Type B pancreatic cell (in vitro differentiated cells): ENCODE measurements at regions not wholly inside any gene's neighbourhood (a gene's known extent, or its start where the extent isn't known, plus 50 kb on each side); places are given as distances from the start of the nearest gene placed in this dataset.

Source experiments
- DNase-seq: peaks from one replicate; pipeline ENCODE4 v3.0.0; 2021; ENCODE audit warnings: mixed read lengths; ENCODE audit not compliant: unreplicated experiment; ENCODE audit errors: extremely low spot score
- H3K27ac Mint-ChIP-seq: 2 replicates; pipeline ENCODE4 v1.8.0; 2021; ENCODE audit warnings: mild to moderate bottlenecking, mixed read lengths
- H3K27me3 Mint-ChIP-seq: 2 replicates; pipeline ENCODE4 v1.8.0; 2021; ENCODE audit warnings: mixed read lengths
- H3K36me3 Mint-ChIP-seq: 2 replicates; pipeline ENCODE4 v1.8.0; 2021; ENCODE audit warnings: mixed read lengths
- H3K4me1 Mint-ChIP-seq: one replicate; pipeline ENCODE4 v1.8.0; 2021; ENCODE audit warnings: mixed read lengths; ENCODE audit not compliant: unreplicated experiment
- H3K4me3 Mint-ChIP-seq: 2 replicates; pipeline ENCODE4 v1.8.0; 2021; ENCODE audit warnings: mild to moderate bottlenecking, mixed read lengths
- H3K9me3 Mint-ChIP-seq: 2 replicates; pipeline ENCODE4 v1.8.0; 2021; ENCODE audit warnings: mixed read lengths
- TF ChIP-seq, protein P1 (sequence below): fragments of 200-600 bp; sonication (generic); conservative IDR thresholded peaks from 2 replicates; pipeline ENCODE4 v1.5.0; 2021; ENCODE audit warnings: antibody characterized with exemption, mild to moderate bottlenecking

- H3K27ac Mint-ChIP-seq = no peak overlapping the region
- peaks cover 11% of the 10 kb centered on the region for H3K9me3 Mint-ChIP-seq
- TF ChIP-seq, protein P1, sequence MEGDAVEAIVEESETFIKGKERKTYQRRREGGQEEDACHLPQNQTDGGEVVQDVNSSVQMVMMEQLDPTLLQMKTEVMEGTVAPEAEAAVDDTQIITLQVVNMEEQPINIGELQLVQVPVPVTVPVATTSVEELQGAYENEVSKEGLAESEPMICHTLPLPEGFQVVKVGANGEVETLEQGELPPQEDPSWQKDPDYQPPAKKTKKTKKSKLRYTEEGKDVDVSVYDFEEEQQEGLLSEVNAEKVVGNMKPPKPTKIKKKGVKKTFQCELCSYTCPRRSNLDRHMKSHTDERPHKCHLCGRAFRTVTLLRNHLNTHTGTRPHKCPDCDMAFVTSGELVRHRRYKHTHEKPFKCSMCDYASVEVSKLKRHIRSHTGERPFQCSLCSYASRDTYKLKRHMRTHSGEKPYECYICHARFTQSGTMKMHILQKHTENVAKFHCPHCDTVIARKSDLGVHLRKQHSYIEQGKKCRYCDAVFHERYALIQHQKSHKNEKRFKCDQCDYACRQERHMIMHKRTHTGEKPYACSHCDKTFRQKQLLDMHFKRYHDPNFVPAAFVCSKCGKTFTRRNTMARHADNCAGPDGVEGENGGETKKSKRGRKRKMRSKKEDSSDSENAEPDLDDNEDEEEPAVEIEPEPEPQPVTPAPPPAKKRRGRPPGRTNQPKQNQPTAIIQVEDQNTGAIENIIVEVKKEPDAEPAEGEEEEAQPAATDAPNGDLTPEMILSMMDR = no peak
- no peak for DNase-seq
- H3K4me1 Mint-ChIP-seq = peaks cover 18% of the 10 kb centered on the region
- peaks cover 8% of the 10 kb centered on the region for H3K27me3 Mint-ChIP-seq
- no peaks in the 10 kb centered on the region for H3K36me3 Mint-ChIP-seq
- no peak overlapping the region for H3K4me3 Mint-ChIP-seq
Observed at GRCh38 chr10:131778385-131778784, 122.4 kb upstream of the PPP2R2D start.

GRCh38 chr10:131778842-131779241 lies 122.0 kb upstream of the PPP2R2D start:
- Mint-ChIP-seq H3K4me3 (no peak overlapping the region), H3K36me3 (no peaks in the 10 kb centered on the region), H3K4me1 (peaks cover 13% of the 10 kb centered on the region), H3K27ac (no peak overlapping the region), H3K9me3 (peaks cover 11% of the 10 kb centered on the region), H3K27me3 (peaks cover 5% of the 10 kb centered on the region)
- DNase-seq = no peak
- TF ChIP-seq, protein P1 = no peak

DNA sequence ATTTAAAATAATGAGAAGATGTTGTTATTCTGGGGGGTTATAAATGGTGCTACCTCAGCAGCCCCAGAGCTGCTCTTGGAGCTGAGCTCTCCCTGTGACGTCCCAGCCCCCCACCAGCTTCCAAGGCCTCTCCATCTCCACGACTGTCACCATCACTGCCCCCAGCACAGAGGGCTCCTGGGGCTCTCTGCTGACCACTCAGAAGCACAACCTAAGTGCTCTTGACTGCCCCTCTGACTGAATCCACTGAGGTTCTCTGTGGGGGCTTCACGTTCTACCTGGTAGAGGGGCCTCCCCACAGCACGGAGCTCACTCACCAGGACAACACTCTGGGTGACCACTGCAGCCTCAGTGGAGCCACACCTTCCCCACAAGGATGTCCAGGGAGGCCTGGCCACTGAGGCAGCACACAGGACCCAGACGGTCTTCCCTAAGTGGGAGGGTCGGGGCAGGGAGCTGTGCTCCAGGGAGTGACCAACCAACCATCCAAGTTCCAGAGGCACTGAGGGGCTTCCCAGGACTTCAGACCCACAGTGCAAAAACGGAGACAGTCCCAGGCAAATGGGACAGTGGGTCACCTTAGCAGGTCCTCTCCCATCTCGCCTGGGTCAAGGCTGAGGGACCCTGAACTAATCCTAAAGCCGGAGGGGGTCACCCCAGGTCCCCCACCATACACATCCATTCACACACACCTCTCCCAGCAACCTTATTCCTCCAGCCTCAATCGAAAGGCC lies 121.0 kb upstream of the PPP2R2D start:
- no peak for DNase-seq
- TF ChIP-seq, protein P1 = no peak
- Mint-ChIP-seq H3K36me3 (no peaks in the 10 kb centered on the region), H3K27me3 (peaks cover 3% of the 10 kb centered on the region), H3K9me3 (peaks cover 11% of the 10 kb centered on the region), H3K4me3 (no peak overlapping the region), H3K27ac (no peak overlapping the region), H3K4me1 (peaks cover 5% of the 10 kb centered on the region)

- no peaks in the 10 kb centered on the region for H3K36me3 Mint-ChIP-seq
- H3K4me1 Mint-ChIP-seq = no peaks in the 10 kb centered on the region
- TF ChIP-seq, protein P1 = no peak
- no peak overlapping the region for H3K4me3 Mint-ChIP-seq
- peaks cover 11% of the 10 kb centered on the region for H3K9me3 Mint-ChIP-seq
- peaks cover 6% of the 10 kb centered on the region for H3K27me3 Mint-ChIP-seq
- no peak overlapping the region for H3K27ac Mint-ChIP-seq
- DNase-seq = no peak
Observed at GRCh38 chr10:131781076-131781475, 119.7 kb upstream of the PPP2R2D start.

DNA sequence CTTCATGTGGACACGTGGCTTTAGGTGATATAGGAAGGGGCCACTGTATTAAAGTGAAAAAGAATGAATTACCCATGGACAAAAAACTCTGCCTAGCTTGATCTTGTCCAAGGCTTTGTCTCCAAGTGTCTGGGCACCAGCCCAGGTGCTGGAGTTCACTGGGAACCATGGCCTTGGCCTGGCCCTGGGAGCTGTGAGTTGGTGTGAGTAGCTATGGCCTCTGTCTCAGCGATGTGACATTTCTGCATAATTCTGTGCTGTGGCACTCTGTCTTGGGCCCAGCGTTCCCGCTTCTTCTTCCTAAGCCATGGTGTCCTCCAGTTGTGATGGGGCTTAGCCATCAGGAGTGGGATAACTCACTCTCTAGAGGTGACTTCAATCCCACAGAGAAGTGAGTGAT lies 119.0 kb upstream of the PPP2R2D start:
- Mint-ChIP-seq H3K4me1 (no peaks in the 10 kb centered on the region), H3K27ac (no peak overlapping the region), H3K27me3 (peaks cover 6% of the 10 kb centered on the region), H3K36me3 (no peaks in the 10 kb centered on the region), H3K9me3 (peaks cover 11% of the 10 kb centered on the region), H3K4me3 (no peak overlapping the region)
- TF ChIP-seq, protein P1 = no peak
- no peak for DNase-seq
